ENCODE measurements at regions not wholly inside any gene's neighbourhood (a gene's known extent, or its start where the extent isn't known, plus 50 kb on each side); places are given as distances from the start of the nearest gene placed in this dataset.

DNA sequence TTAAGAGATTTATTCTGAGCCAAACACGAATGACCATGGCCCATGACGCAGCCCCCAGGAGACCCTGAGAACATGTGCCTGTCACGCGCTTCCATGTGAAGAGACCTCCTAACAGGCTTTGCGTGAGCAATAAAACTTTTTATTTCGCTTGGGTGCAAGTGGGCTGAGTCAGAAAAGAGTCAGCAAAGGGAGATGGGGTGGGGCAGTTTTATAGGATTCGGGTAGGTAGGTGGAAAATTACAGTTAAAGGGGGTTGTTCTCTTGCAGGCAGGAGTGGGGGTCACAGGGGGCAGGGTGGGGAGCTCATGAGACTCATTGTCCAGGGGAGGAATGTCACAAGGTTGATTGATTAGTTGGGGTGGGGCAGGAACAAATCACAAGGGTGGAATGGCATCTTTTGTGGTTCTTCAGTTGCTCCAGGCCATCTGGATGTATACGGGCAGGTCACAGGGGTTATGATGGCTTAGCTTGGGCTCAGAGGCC, 77.2 kb upstream of the FTH1 start:
- TF ChIP-seq HDGF (IDR thresholded peaks at IDR 0.05; ENCODE audit: borderline replicate concordance) (no peak), TARDBP (IDR thresholded peaks at IDR 0.05) (no peak), ARNT (IDR thresholded peaks at IDR 0.05) (peak; percentile 82), SP1 (IDR thresholded peaks at IDR 0.05) (no peak), SUZ12 (IDR thresholded peaks at IDR 0.05) (no peak), FOXM1 (IDR thresholded peaks at IDR 0.05; ENCODE audit: borderline replicate concordance) (no peak), CTBP1 (IDR thresholded peaks at IDR 0.05; ENCODE audit: borderline replicate concordance) (no peak), ZNF384 (IDR thresholded peaks at IDR 0.05) (no peak), LEF1 (IDR thresholded peaks at IDR 0.05; ENCODE audit: borderline replicate concordance) (no peak), NFRKB (IDR thresholded peaks at IDR 0.05) (no peak), L3MBTL2 (conservative IDR thresholded peaks at IDR 0.05) (peak; percentile 83), BHLHE40 (IDR thresholded peaks at IDR 0.05; ENCODE audit: borderline replicate concordance) (no peak), FOXA1 (IDR thresholded peaks at IDR 0.05) (no peak), FOXK2 (IDR thresholded peaks at IDR 0.05) (no peak), ELF4 (IDR thresholded peaks at IDR 0.05) (no peak)
- TF ChIP-seq, protein P1, sequence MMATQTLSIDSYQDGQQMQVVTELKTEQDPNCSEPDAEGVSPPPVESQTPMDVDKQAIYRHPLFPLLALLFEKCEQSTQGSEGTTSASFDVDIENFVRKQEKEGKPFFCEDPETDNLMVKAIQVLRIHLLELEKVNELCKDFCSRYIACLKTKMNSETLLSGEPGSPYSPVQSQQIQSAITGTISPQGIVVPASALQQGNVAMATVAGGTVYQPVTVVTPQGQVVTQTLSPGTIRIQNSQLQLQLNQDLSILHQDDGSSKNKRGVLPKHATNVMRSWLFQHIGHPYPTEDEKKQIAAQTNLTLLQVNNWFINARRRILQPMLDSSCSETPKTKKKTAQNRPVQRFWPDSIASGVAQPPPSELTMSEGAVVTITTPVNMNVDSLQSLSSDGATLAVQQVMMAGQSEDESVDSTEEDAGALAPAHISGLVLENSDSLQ (IDR thresholded peaks at IDR 0.05), result peak; percentile 56; the same call in 1 of the 2 replicates
- POLR2A ChIA-PET, result interaction anchor here (0.7 to 1.4 kb wide), 4 partner anchors 77 to 147 kb away, joined by 3 to 5 read pairs (median 4); partner anchors contain the start of genes BEST1 and FTH1

DNA sequence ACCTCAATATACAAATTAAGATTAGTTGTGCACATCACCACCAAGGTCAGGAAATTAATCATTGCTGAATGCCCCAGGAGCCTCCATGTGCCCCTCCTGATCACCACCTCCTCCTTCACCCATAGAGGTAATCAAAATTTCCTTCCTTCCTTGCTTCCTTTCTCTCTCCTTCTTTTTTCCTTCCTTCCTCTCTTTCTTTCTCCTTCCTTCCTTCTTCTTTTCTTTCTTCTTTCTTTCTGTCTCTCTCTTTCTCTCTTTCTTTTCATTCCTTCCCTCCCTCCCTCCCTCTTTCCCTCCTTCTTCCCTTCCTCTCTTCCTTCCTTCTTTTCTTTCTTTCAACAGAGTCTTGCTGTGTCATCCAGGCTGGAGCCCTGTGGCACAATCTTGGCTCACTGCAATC, 67.9 kb upstream of the FTH1 start:
- DNase-seq (ENCODE audit: extremely low spot score), result no peak
- CTCF ChIA-PET, result no interaction called here
- TF ChIP-seq CTBP1 (IDR thresholded peaks at IDR 0.05; ENCODE audit: borderline replicate concordance) (no peak), ZNF384 (IDR thresholded peaks at IDR 0.05) (no peak), ELF4 (IDR thresholded peaks at IDR 0.05) (no peak), TARDBP (IDR thresholded peaks at IDR 0.05) (no peak)
- TF ChIP-seq, protein P1 (IDR thresholded peaks at IDR 0.05), result no peak
- POLR2A ChIA-PET, result no interaction called here

More for the DNA sequence above, 77.2 kb upstream of the FTH1 start:
- CTCF ChIA-PET, result no interaction called here
- DNase-seq (ENCODE audit: extremely low spot score), result no peak

DNA sequence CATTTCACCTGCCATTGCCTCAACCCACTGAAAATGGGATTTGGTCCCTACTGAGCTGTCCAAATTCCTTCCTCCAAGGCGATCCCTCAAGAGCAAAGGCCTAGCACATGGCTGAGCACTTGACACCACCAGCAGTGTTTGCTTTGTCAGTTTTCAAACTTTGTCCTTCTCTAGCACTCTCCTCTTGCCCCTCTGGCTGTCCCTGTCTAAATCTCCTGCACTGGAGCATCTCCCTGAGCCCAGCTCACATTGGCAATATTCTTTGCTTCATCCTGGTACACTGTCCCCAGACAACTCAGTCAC, 66.6 kb upstream of the FTH1 start:
- TF ChIP-seq, protein P1 (IDR thresholded peaks at IDR 0.05), result no peak
- ChIA-PET CTCF (no interaction called here), POLR2A (interaction anchor here (0.8 kb wide), 1 partner anchor 66 kb away, joined by 4 read pairs; the partner anchor contains the start of gene FTH1)
- DNase-seq (ENCODE audit: extremely low spot score), result no peak

DNA sequence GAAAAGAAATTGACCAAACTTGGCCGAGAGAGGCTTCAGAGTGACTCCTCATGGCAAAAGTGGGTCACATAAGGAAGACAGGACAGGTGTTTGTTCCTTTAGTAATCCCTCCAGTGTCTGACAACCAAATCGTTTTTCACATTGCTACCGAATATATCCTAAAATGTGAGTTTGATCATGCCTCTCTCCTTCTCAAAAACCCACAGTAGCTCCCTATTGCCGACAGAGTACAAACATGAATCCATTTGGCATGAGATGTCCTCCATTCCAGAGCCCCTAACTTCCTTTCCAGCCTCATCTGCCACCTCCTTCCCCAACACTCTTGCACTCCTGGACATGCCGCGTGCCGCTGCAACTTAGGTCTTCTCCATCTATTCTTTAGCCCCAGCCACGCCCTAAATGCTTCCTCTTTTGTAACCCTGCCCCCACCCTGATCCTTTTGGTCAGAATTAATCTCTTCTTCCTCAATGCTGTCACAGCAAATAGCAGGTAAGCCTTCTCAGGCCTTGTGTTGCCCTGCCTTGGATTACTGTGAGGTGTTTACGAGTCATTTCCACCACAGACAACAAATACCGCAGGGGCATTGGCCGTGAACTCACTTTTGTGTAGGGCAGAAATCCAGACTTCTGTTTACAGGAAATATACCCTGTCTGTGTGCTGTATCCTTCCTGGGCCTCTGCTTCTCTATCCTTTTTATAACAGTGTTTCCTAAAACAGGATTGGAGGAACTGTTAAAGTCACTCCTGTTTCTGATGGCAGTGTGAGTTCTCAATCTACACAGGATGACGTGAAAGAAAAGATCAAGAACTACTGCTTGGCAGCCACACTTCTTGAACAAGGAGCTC, 66.0 kb upstream of the FTH1 start:
- ChIA-PET CTCF (no interaction called here), POLR2A (no interaction called here)
- DNase-seq (ENCODE audit: extremely low spot score), result no peak
- TF ChIP-seq NFRKB (IDR thresholded peaks at IDR 0.05), result no peak
- no peak for TF ChIP-seq HDGF (IDR thresholded peaks at IDR 0.05; ENCODE audit: borderline replicate concordance)
- TF ChIP-seq FOXM1 (IDR thresholded peaks at IDR 0.05; ENCODE audit: borderline replicate concordance), result no peak
- no peak for TF ChIP-seq FOXA1 (IDR thresholded peaks at IDR 0.05)
- no peak for TF ChIP-seq CTBP1 (IDR thresholded peaks at IDR 0.05; ENCODE audit: borderline replicate concordance)

DNA sequence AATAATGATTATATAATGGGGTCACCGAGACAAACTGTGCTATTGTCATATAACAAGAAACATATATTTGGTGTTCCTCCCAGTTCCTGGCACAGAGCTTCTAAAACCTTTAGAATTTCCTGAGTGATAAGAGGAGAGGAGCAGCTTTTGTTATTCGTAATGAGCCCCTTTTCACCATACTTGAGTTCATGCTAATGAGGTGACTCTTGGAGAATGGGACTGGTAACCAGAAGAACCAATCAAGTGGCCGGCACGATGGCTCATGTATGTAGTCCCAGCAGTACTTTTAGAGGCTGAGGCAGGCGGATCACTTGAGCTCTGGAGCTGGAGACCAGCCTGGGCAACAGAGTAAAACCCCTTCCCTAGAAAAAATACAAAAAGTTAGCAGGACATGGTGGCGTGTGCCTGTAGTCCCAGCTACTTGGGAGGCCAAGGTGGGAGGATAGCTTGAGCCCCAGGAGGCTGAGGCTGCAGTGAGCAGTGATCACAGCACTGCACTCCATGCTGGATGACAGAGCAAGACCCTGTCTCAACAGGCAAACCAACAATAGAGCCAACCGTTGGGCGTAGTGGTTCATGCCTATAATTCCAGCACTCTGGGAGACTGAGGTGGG, 62.7 kb upstream of the FTH1 start:
- TF ChIP-seq FOXK2 (IDR thresholded peaks at IDR 0.05) (no peak), TARDBP (IDR thresholded peaks at IDR 0.05) (no peak), LEF1 (IDR thresholded peaks at IDR 0.05; ENCODE audit: borderline replicate concordance) (no peak), BHLHE40 (IDR thresholded peaks at IDR 0.05; ENCODE audit: borderline replicate concordance) (no peak), SUZ12 (IDR thresholded peaks at IDR 0.05) (no peak), ZNF384 (IDR thresholded peaks at IDR 0.05) (no peak), FOXA1 (IDR thresholded peaks at IDR 0.05) (no peak), ELF4 (IDR thresholded peaks at IDR 0.05) (no peak), CTBP1 (IDR thresholded peaks at IDR 0.05; ENCODE audit: borderline replicate concordance) (no peak)
- TF ChIP-seq, protein P1 (IDR thresholded peaks at IDR 0.05), result no peak
- ChIA-PET CTCF (no interaction called here), POLR2A (interaction anchor here (1.0 kb wide), 1 partner anchor 59 kb away, joined by 3 read pairs; no protein-coding TSS in a partner anchor)
- DNase-seq (ENCODE audit: extremely low spot score), result no peak
